GM21447 (cell line): ENCODE measurements at regions not wholly inside any gene's neighbourhood (a gene's known extent, or its start where the extent isn't known, plus 50 kb on each side); places are given as distances from the start of the nearest gene placed in this dataset.
"Not testable (repeated sequence)": the region's sequence is repeated elsewhere in the genome, so short reads cannot be mapped to it uniquely, and the experiment has no call there.

Experiments used
- ATAC-seq: cut with Tn5 transposase; IDR thresholded peaks from one replicate; pipeline ENCODE4 v1.9.1; 2021; ENCODE audit not compliant: unreplicated experiment

DNA sequence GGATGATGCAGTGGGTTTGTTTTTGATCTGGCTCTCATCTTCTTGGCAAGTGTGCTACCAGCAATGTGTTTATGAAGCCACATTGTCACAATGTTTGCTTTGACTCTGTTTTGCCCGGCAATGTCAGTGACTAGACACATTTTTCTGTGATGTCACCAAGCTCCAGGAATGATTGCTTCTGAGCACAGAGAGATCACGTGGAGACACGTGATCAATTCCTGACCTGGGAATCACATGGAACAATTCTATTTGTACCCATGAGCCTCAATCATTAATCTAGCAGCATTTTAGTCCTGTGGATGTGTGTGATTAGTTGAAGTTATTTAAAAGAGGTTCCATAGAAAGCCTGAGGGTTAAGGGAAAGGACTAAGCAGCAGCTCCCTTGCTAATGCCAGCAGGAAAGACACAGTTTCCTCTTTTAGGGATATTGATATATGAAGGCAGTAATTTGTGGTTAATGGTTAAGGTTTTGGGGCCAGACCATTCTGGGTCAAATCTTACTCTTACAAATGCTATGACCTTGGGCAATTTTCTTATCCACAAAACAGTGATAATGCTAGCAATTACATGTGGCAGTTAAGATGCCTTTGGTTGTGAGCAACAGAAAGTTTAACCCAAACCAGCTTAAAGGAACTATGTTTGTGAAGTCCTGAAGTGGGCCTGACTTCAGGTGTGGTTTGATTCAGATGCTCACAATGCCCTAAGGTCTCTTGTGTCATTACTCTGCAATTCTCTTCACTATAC, 59.0 kb downstream of the FASLG start:
- no peak for ATAC-seq

DNA sequence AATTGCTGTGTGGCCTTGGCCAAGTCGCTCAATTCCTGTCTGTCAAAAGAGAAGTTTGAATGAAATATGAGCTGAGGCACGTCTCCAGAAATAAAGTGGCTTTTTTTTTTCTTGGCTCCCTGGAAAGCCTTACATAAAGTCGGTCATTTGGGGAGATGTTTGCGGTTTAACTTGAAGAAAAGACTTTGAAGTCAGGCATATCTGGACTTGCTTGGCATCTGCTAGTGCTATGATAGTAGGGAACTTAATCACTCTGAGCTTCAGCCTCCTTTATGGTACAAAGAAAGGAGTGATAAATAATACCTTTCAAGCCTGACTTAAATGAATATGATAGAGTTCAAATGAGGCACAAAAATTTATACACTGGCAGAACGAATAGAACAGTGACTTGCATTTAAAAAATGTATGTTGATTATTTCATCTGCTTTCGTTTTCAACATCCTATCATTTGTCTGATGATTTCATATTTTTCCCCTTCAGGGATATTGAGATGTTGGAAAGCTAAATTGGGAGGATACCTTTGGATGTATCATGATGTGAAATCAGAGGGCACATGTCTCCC, 60.2 kb downstream of the FASLG start:
- no peak for ATAC-seq

DNA sequence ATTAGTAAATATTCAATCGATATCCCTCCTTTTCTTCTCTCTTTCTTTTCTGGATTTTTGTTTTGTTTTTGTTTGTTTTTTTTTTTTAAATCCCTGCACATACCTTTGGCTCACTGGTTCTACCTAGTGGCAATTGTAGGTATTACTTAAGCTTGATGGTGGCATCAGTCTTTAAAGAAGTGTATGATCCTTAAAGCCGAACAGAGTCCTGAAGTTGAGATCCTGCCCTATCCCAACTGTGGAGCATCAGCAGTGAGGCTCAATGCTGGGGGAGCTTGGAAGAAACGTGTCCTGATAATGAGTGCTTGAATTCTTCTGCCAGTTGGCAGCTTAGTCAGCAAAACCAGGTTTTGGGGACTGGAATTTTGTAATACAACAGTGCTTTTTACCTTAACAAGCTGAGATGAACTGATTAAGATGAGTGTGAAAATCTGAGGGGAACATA, 60.8 kb downstream of the FASLG start:
- no peak for ATAC-seq

DNA sequence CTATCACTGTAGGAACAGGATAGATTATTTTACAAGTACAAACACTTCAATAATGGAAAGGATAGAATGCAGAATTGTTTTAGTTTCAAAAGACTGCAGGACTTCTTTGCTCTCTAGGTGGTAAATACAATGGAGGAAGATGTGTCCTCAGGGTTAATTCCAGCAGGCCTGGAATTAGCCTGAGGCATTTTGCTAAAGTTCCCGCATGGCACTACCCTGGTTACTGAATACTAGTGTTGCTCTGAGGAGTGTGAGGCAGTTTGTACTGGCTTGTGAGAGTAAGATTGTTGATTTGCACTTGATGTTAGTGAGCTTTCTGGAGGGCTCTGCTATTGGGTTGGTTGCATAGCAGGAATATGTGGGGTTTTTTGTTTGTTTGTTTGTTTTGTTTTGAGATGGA, 61.4 kb downstream of the FASLG start:
- no peak for ATAC-seq

DNA sequence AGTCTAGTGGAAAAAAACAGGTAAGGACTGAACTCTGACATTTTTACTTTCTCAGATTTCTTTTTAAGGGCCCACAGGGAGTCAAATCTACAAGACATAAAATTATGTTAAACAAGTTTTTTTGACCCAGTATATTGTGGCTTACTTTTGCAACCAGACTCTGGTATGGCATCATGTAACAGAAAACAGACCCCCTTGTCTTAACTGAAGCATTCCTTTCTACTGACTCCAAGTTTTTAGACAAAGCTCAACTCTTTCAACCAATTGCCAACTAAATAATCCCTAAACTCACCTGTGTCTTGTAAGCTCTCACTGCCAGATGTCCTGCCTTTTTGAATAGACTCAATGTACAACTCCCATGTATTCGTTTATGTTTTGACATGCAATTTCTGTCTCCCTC, 64.3 kb downstream of the FASLG start:
- no peak for ATAC-seq

DNA sequence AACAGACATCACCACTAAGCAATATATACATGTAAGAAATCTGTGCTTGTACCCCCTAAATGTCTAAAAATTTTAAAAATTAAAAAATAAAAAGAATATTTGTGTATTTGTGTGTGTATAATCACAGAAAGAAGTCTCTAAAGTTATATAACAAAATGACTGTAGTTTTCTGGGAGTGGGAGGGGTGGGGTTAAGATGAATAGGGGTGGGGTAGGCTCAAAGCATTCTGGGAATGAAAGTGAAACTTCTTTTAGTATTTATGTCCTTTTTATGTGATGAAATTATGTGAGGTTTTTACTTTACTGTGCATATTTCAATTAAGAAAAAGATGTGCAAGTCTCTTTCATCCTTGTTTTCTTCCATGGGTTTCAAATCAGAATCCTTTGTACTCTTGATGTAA, 65.3 kb downstream of the FASLG start:
- no peak for ATAC-seq

DNA sequence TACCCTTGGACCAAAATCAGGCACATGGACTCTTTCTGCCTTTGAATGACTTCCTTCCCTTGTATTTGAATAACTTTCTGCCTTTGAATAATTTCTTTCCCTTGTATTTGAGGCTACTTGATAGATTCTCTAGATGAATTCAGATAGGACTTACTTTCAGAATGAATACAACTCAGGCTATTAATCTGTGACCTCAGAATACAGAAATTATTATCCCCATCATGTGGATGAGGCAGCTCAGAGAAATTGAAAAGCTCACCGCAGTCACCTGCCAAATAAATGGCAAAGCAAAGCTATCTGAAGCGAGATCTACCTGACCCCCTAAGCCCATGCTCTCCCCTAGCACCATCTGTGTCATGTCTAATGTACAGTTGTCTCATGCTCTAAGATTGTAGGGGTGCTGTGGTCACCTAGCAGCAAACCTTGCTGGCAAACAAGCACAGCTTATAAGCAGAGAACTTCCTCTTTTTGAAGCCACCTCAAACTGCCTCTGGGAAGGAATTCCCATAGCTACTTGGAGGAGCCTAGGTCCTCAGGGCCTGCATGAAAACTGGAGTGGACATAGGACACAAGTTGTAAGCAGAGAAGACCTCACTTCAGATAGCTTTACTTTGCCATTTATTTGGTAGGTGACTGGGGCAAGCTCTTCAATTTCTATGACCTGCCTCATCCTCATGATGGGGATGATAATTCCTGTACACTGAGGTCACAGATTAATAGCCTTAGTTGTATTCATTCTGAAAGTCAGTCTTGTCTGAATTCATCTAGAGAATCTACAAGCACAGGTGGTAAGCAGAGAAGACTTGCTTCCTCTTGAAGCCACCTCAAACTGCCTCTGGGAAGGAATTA, 66.1 kb downstream of the FASLG start:
- ATAC-seq, result peak; percentile 83

DNA sequence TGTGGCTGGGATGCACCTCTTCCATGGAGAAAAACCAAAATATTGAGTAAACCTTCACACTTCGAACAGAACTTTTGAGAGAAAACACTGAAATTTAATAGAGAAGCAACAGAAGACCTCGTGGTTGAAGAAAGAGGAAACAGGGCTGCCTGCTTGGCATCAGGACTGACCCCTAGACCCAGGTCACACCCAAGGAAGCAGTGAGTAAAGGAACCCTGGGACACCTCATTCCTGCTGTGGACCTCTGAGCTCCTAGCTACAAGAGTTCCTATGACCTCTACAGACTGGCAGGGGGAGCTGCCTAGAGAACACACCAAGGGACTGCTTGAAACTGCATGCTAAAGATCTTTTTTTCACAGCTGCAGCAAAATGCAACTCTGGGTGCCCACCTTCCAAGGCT, 67.8 kb downstream of the FASLG start:
- no peak for ATAC-seq

DNA sequence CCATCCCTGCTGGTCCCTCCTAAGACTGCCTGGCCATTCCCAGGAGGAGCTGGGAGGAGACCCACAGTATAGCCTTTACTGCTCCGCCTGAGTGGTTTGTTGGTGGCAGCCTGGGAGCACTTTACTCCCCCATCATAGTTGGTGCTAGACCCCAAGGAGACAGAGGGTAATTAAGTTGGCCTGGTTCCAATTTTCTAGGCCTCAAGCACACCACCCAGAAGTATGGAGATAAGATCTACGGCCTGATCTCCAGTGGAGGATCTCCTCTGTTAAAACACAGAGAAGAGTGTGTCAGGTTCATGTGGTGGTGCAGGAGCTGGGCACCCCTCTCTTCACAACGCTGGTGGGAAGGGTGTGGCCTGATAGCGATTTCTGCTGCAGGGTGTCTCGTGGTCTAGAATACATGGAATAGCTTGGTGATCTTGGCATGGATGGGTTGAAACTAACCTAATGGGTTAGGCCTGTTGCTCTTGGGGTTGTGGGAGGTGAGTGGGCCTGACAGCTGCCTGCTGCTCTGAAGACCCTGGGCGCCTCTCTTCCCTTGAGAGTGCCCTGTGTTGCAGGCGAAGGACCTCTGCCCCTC, 68.5 kb downstream of the FASLG start:
- no peak for ATAC-seq

DNA sequence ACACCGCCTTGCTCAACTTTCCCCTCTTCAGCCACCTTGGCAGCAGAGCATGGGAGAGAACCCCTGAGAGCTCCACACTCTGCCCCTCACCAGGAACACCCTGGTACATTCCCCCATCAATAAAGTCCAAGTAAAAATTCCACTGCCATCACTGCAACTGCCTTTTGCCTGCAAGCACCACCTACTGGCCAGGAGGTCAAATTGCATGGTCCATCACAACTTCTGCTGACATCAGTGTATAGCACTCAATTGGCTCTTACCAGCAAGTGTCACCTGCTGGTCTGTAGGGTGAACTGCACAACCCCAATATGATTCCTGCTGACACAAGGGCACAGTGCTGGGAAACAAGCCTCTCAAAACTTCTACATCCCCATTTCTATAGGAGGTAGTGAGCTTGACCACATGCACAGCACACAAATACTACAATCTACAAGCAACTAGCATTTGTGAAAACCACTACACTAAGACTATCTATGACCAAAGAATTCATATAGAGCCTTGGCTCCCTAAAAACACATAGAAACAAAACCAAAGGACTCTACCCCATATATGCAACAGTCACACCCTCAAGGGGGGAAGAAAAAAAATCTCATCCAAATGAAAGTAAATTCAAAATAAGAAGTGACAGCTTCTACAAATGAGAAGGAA, 69.2 kb downstream of the FASLG start:
- peak; percentile 35 for ATAC-seq

DNA sequence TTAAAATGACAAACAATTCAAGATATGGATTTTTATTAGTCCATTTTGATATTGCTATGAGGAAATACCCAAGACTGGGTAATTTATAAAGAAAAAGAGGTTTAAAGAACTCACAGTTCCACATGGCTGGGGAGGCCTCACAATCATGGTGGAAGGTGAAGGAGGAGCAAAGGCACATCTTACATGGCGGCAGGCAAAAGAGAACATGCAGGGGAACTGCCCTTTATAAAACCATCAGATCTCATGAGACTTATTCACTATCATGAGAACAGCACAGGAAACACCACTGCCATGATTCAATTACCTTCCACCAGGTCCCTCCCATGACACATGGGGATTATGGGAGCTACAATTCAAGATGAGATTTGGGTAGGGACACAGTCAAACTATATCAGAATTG, 69.8 kb downstream of the FASLG start:
- not testable (repeated sequence) for ATAC-seq

DNA sequence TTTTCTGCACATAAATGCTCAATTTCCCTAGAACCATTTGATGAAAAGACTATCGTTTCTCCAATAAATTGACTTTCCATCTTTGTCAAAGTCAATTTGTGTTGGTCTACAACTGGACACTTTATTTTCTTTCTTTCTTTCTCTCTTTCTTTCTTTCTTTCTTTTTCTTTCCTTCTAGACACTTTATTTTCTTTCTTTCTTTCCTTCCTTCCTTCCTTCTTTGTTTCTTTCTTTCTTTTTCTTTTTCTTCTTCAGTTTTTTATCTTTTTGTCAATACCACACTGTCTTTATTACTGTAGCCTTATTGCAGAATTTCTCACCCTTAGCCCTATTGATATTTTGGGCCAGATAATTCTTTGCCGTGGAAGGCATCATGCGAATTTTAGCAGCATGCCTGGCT, 73.5 kb downstream of the FASLG start:
- ATAC-seq, result no peak

DNA sequence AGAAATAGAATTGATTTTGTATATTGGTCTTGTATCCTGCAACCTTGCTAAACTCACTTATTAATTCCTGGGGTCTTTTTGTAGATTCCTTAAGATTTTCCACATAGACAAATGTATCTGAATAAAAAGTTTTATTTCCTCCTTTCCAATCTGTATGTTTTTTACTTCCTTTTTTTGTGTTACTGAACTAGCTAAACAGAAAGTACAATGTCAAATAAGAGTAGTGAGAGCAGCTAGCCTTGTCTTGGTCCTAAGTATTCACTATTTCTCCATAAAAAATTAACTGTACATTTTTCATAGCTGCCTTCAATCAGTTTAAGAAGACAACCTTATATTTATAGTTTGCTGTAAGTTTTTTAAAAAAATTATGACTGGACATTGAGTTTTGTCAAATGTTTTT, 74.9 kb downstream of the FASLG start:
- no peak for ATAC-seq

DNA sequence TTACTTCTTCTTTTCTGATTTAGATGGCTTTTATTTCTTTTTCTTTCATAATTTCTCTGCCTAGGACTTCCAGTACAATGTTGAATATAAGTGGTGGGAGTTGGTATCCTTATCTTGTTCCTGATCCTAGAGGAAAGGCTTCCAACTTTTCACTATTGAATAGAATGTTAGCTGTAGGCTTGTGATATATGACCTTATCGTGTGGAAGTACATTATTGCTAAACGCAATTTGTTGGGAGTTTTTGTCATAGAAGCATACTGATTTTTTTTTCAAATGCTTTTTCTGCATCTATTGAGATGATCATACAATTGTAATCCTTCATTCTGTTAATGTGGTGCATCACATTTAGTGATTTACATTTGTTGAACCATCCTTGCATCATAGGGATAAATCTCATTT, 79.5 kb downstream of the FASLG start:
- no peak for ATAC-seq

DNA sequence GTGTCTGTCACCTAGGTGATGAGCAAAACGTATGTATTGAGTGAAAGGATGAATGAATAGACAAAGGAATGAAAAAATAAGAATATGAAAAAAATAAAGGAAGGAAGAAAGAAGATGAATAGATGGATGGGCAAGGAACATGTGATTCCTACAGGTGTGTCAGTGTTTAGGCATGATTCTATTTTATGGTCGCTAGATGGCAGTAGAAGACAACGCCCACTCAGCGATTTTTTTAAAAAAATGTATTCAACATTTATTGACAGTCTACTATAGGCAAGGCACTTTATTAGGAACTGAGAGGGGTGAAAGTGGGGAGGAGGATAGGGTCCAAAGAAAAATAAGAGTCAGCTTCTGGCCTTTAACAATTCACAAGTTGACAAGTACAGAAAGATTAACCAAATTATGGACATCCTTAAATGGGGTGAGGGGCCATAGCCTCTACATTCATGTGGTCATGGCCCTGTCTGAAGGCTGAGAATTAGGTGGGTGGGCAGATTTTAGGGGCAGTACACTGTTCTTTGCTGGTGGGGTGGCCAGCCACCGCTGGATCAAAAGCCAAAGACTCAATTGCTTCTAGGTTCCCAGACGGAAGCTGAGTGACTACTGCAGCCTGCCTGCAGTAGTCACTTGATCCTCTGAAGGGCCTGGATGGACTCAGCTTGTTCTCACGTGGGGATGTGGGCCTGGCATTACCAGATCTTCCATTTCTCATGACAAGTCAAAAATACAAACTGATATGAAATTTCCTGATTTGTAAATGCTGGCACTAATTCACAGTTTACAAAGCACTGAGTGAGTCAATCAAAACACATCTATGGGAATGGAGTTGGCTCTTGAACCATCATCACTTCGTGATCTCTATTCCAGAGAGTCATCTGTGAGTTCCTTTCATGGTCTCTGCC, 83.9 kb downstream of the FASLG start:
- no peak for ATAC-seq

DNA sequence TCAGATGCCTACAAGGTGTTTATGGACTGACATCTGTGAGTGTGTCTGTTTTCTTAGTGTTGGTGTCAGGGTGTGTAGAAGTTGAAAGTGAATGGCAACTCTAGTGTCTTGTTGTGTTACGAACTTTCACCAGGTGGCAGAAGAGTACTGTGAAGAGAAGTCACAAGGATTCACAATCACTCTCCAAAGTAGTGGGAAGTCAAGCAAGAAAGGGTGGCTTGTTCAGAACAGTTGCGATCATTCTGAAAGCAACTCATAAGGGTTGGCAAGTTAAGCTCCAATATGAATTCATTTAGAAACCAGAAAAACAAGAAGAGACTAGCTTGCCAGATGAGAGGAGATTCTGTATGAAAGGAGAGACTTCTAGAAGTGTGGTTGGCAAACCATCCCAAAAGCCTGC, 86.1 kb downstream of the FASLG start:
- ATAC-seq, result peak; percentile 52

DNA sequence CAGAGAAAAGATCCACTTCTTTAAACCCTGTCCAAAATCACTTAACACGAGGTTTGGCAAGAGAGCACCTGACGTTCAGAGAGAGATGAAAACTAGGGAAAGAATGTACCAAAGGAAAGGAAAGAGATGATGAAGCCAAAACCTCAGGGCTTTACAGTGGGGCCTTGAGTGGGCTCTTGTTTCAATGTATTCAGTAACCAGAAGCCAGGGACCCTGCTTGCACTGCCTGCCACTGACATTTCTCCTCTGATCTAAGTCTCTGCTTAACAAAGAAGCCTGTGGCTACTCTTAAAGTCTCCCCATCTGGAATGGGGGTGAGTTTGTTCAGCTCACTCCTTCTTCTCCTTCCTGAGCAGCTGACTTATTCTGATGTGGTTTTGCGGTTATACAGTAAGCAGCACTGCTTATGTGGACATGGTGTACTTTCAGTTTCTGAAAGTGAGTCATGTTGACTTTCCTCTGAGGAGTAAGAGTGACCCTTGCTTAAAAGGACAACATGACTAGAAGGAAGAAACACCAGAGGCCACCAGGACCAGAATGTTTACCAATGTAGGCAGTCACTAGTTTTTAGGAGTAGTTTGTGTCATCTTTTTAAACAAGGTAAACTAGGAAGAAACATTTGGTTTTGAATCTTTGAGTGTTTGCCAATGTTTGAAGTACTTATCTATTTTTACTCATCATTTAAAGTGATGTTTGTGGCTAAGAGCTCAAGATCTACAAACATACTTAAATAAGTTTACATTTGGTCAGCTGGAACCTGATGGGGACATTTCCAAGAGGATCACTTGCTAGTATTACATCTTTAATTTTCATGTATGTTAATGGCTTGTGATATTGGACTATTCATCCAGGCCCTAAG, 87.4 kb downstream of the FASLG start:
- peak; percentile 84 for ATAC-seq

DNA sequence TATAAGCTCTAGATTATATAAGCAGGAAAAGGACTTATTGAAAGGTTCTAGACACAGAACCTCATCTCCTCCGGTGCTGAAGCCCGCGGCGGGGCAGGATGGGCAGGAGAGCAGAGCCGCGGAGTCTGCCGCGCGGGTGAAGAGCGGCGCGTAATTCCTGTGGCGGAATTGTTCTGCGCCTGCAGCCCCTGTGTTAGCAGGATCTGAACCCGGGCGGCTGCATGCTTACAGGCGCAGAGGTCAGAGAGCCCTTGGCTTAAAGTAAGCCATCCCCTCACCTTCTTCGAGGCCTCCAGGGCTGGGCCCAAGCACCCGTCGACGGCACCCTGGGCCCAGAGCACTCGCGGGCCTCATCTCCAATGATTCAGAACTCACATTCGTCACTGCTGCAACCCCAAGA, 89.3 kb downstream of the FASLG start:
- no peak for ATAC-seq

DNA sequence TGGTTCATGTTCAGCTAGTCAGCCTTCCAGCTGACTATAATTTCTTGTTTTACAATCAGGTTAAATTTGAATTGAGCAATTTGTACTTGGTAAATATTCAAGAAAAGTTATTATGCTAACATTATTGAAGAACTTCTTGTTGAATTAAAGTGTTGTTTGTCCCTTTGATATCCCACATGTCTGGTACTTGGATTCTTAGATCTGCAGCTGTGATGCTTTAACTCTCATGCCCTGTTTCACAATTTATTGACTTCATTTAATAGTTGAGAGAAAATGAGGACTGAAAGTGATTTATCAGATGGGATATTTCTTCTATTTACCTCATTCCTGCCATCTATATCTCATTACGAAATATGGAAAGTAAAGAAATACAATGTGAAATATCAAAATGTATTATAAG, 92.8 kb downstream of the FASLG start:
- no peak for ATAC-seq
